ENCODE measurements at regions not wholly inside any gene's neighbourhood (a gene's known extent, or its start where the extent isn't known, plus 50 kb on each side); places are given as distances from the start of the nearest gene placed in this dataset.

GRCh38 chrX:82333575-82333974 lies 1131.7 kb downstream of the SH3BGRL start:
- no peak for TF ChIP-seq CTCF (IDR thresholded peaks at IDR 0.05 in 2 of 3, conservative IDR thresholded peaks at IDR 0.05 in 1 of 3; ENCODE audit: borderline replicate concordance in 1 of 3, insufficient read depth in 1 of 3, low read depth in 2 of 3, low read length in 2 of 3)
- TF ChIP-seq POLR2A (IDR thresholded peaks at IDR 0.05; ENCODE audit: borderline replicate concordance, extremely low read depth, insufficient read depth, insufficient read length): no peak
- TF ChIP-seq POLR2AphosphoS5 (IDR thresholded peaks at IDR 0.05; ENCODE audit: low read depth, low read length): no peak
- TF ChIP-seq JUND (IDR thresholded peaks at IDR 0.05): no peak
- TF ChIP-seq EZH2phosphoT487 (IDR thresholded peaks at IDR 0.05; ENCODE audit: borderline replicate concordance): no peak
- no peak for TF ChIP-seq REST (IDR thresholded peaks at IDR 0.05; ENCODE audit: low read depth)
- no peak for TF ChIP-seq EGR1 (IDR thresholded peaks at IDR 0.05; ENCODE audit: low read depth)
- TF ChIP-seq TCF7L2 (IDR thresholded peaks at IDR 0.05; ENCODE audit: borderline replicate concordance, extremely low read depth, insufficient read depth, insufficient read length): no peak
